ENCODE measurements at regions not wholly inside any gene's neighbourhood (a gene's known extent, or its start where the extent isn't known, plus 50 kb on each side); places are given as distances from the start of the nearest gene placed in this dataset.

GRCh38 chr5:135112008-135112725, 78.1 kb upstream of the PITX1 start:
- no peak for TF ChIP-seq CTCF (IDR thresholded peaks at IDR 0.05; ENCODE audit: extremely low read depth, low read depth, low read length)
- Histone ChIP-seq H3K36me3 (ENCODE audit: insufficient read depth, low read length) (no peaks in the 10 kb centered on the region), H3K4me1 (ENCODE audit: insufficient read depth, low read length) (no peaks in the 10 kb centered on the region), H3K4me2 (ENCODE audit: insufficient read depth, low read length) (no peak overlapping the region), H4K20me1 (ENCODE audit: insufficient read depth, low read length) (no peaks in the 10 kb centered on the region), H3K9me3 (ENCODE audit: low read depth, low read length) (no peaks in the 10 kb centered on the region), H2AFZ (ENCODE audit: low read length) (no peak overlapping the region), H3K27me3 (ENCODE audit: insufficient read depth, low read length) (no peaks in the 10 kb centered on the region), H3K27ac (ENCODE audit: low read depth, low read length) (no peak overlapping the region), H3K4me3 (ENCODE audit: insufficient read depth, low read length) (no peak overlapping the region), H3K79me2 (ENCODE audit: insufficient read depth, low read length) (no peaks in the 10 kb centered on the region)
- DNase-seq (ENCODE audit: insufficient read length, low spot score, missing footprints): peak; percentile 74

GRCh38 chr5:135110785-135111596, 77.0 kb upstream of the PITX1 start:
- H3K27me3 ChIP-seq (ENCODE audit: insufficient read depth, low read length): no peaks in the 10 kb centered on the region
- no peak overlapping the region for H3K27ac ChIP-seq (ENCODE audit: low read depth, low read length)
- no peak overlapping the region for H2AFZ ChIP-seq (ENCODE audit: low read length)
- no peak overlapping the region for H3K4me3 ChIP-seq (ENCODE audit: insufficient read depth, low read length)
- no peaks in the 10 kb centered on the region for H3K36me3 ChIP-seq (ENCODE audit: insufficient read depth, low read length)
- no peaks in the 10 kb centered on the region for H3K79me2 ChIP-seq (ENCODE audit: insufficient read depth, low read length)
- H3K4me1 ChIP-seq (ENCODE audit: insufficient read depth, low read length): no peaks in the 10 kb centered on the region
- no peak overlapping the region for H3K4me2 ChIP-seq (ENCODE audit: insufficient read depth, low read length)
- no peaks in the 10 kb centered on the region for H4K20me1 ChIP-seq (ENCODE audit: insufficient read depth, low read length)
- peak; percentile 45 for DNase-seq (ENCODE audit: insufficient read length, low spot score, missing footprints)
- no peak for TF ChIP-seq CTCF (IDR thresholded peaks at IDR 0.05; ENCODE audit: extremely low read depth, low read depth, low read length)
- no peaks in the 10 kb centered on the region for H3K9me3 ChIP-seq (ENCODE audit: low read depth, low read length)

- DNase-seq (ENCODE audit: insufficient read length, low spot score, missing footprints): peak; percentile 53
- Histone ChIP-seq H3K79me2 (ENCODE audit: insufficient read depth, low read length) (no peaks in the 10 kb centered on the region), H3K4me3 (ENCODE audit: insufficient read depth, low read length) (no peak overlapping the region), H3K9me3 (ENCODE audit: low read depth, low read length) (no peaks in the 10 kb centered on the region), H4K20me1 (ENCODE audit: insufficient read depth, low read length) (no peaks in the 10 kb centered on the region), H2AFZ (ENCODE audit: low read length) (no peak overlapping the region), H3K36me3 (ENCODE audit: insufficient read depth, low read length) (no peaks in the 10 kb centered on the region), H3K4me2 (ENCODE audit: insufficient read depth, low read length) (no peak overlapping the region), H3K4me1 (ENCODE audit: insufficient read depth, low read length) (no peaks in the 10 kb centered on the region), H3K27me3 (ENCODE audit: insufficient read depth, low read length) (no peaks in the 10 kb centered on the region), H3K27ac (ENCODE audit: low read depth, low read length) (no peak overlapping the region)
- TF ChIP-seq CTCF (IDR thresholded peaks at IDR 0.05; ENCODE audit: extremely low read depth, low read depth, low read length): no peak
Measured at GRCh38 chr5:135108992-135109391, 75.0 kb upstream of the PITX1 start.

- no peak overlapping the region for H2AFZ ChIP-seq (ENCODE audit: low read length)
- no peak overlapping the region for H3K4me3 ChIP-seq (ENCODE audit: insufficient read depth, low read length)
- no peaks in the 10 kb centered on the region for H3K36me3 ChIP-seq (ENCODE audit: insufficient read depth, low read length)
- DNase-seq (ENCODE audit: insufficient read length, low spot score, missing footprints): no peak
- H3K9me3 ChIP-seq (ENCODE audit: low read depth, low read length): no peaks in the 10 kb centered on the region
- no peaks in the 10 kb centered on the region for H3K79me2 ChIP-seq (ENCODE audit: insufficient read depth, low read length)
- H4K20me1 ChIP-seq (ENCODE audit: insufficient read depth, low read length): no peaks in the 10 kb centered on the region
- TF ChIP-seq CTCF (IDR thresholded peaks at IDR 0.05; ENCODE audit: extremely low read depth, low read depth, low read length): no peak
- no peak overlapping the region for H3K27ac ChIP-seq (ENCODE audit: low read depth, low read length)
- no peak overlapping the region for H3K4me2 ChIP-seq (ENCODE audit: insufficient read depth, low read length)
- no peaks in the 10 kb centered on the region for H3K4me1 ChIP-seq (ENCODE audit: insufficient read depth, low read length)
- H3K27me3 ChIP-seq (ENCODE audit: insufficient read depth, low read length): no peaks in the 10 kb centered on the region
Measured at GRCh38 chr5:135108569-135108968, 74.5 kb upstream of the PITX1 start.
